CD8-positive, alpha-beta memory T cell (primary cell): ENCODE measurements at regions not wholly inside any gene's neighbourhood (a gene's known extent, or its start where the extent isn't known, plus 50 kb on each side); places are given as distances from the start of the nearest gene placed in this dataset.

Source experiments
- CTCF ChIA-PET: fragments of 350-600 bp; sonication (Branson Sonifier 250); formaldehyde crosslinking; loops from one replicate; lab custom pipeline; 2021; ENCODE audit warnings: antibody characterized with exemption; lab: Charles Lee
- POLR2A ChIA-PET: fragments of 350-600 bp; sonication (Branson Sonifier 250); formaldehyde crosslinking; loops from one replicate; lab custom pipeline; 2021; ENCODE audit warnings: antibody characterized with exemption; lab: Charles Lee
- DNase-seq, 5 donors: peaks; one replicate each; pipeline versions ENCODE4 v3.0.0 to v3.0.0-alpha.2; 2020 to 2022; ENCODE audit warnings: mixed read lengths in 1 of 5
- H3K27ac ChIP-seq: one replicate; pipeline ENCODE4 v1.7.0; 2013; ENCODE audit warnings: low read depth, mild to moderate bottlenecking, low read length, moderate library complexity
- H3K27me3 ChIP-seq: 2 replicates; pipeline ENCODE4 v1.7.0; 2013; ENCODE audit warnings: low read length, mild to moderate bottlenecking; ENCODE audit not compliant: insufficient read depth, poor library complexity, severe bottlenecking
- H3K36me3 ChIP-seq: 2 replicates; pipeline ENCODE4 v1.7.0; 2013; ENCODE audit warnings: mild to moderate bottlenecking, low read length, moderate library complexity; ENCODE audit not compliant: insufficient read depth
- H3K4me1 ChIP-seq: 2 replicates; pipeline ENCODE4 v1.7.0; 2013; ENCODE audit warnings: mild to moderate bottlenecking, low read length, moderate library complexity; ENCODE audit not compliant: insufficient read depth
- H3K4me3 ChIP-seq: 2 replicates; pipeline ENCODE4 v1.7.0; 2013; ENCODE audit warnings: mild to moderate bottlenecking, low read length
- H3K9me3 ChIP-seq: 2 replicates; pipeline ENCODE4 v1.7.0; 2013; ENCODE audit warnings: mild to moderate bottlenecking, low read length
- H3K27ac Mint-ChIP-seq, 8 donors: one replicate each; pipeline ENCODE4 v1.8.0; 2020 to 2021; ENCODE audit warnings: mixed read lengths in 8 of 8, mild to moderate bottlenecking in 6 of 8, inconsistent platforms in 3 of 8, moderate library complexity in 3 of 8
- H3K27me3 Mint-ChIP-seq, 2 donors: one replicate each; pipeline ENCODE4 v1.8.0; 2020 to 2021; ENCODE audit warnings: mixed read lengths in 2 of 2, mild to moderate bottlenecking in 1 of 2, moderate library complexity in 1 of 2
- H3K36me3 Mint-ChIP-seq, 3 donors: one replicate each; pipeline ENCODE4 v1.8.0; 2020 to 2021; ENCODE audit warnings: mixed read lengths in 3 of 3, inconsistent platforms in 1 of 3, mild to moderate bottlenecking in 1 of 3
- H3K4me1 Mint-ChIP-seq, 3 donors: one replicate each; pipeline ENCODE4 v1.8.0; 2020 to 2021; ENCODE audit warnings: mixed read lengths in 3 of 3, inconsistent platforms in 1 of 3, mild to moderate bottlenecking in 1 of 3
- H3K4me3 Mint-ChIP-seq, 7 donors: one replicate each; pipeline ENCODE4 v1.8.0; 2020 to 2021; ENCODE audit warnings: mixed read lengths in 7 of 7, mild to moderate bottlenecking in 6 of 7, moderate library complexity in 4 of 7, inconsistent platforms in 2 of 7
- H3K9me3 Mint-ChIP-seq, 5 donors: one replicate each; pipeline ENCODE4 v1.8.0; 2020 to 2022; ENCODE audit warnings: mixed read lengths in 5 of 5, mild to moderate bottlenecking in 3 of 5, moderate library complexity in 2 of 5, inconsistent platforms in 1 of 5

GRCh38 chr18:72041313-72042032, 502.7 kb downstream of the CBLN2 start:
- H3K4me1 Mint-ChIP-seq, result no peaks in the 10 kb centered on the region
- POLR2A ChIA-PET, result no interaction called here
- no peaks in the 10 kb centered on the region for H3K36me3 Mint-ChIP-seq

DNA sequence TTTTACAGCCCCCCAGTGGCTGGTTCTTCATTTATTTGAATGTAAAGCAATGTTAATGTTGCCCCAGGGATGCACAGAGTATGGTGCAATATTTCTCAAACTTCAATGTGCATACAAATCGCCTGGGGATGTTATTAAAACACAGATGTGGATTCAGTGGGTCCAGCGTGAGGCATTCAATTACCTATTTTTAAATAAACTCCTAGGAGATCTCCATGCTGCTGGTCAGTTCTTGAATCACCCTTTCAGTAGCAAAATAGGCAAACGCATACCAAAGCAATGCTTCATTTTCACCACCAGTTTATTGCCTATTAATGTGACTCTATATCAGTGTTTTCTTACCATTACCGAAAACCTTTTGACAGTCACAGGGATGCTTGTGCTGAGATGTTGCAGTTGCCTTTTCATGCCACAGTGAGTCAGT, 530.7 kb downstream of the CBLN2 start:
- H3K27ac ChIP-seq, result no peak overlapping the region
- Mint-ChIP-seq H3K36me3 (peaks cover 0 to 2% (median 0%) of the 10 kb centered on the region in 3 donors), H3K4me3 (no peak overlapping the region), H3K4me1 (no peaks in the 10 kb centered on the region), H3K9me3 (peaks cover 6 to 35% (median 17%) of the 10 kb centered on the region in 5 donors), H3K27me3 (no peaks in the 10 kb centered on the region), H3K27ac (no peak overlapping the region)
- POLR2A ChIA-PET, result no interaction called here
- no peak for DNase-seq
- H3K4me3 ChIP-seq, result no peak overlapping the region
- no peaks in the 10 kb centered on the region for H3K27me3 ChIP-seq
- H3K9me3 ChIP-seq, result no peaks in the 10 kb centered on the region
- CTCF ChIA-PET, result no interaction called here
- H3K4me1 ChIP-seq, result no peaks in the 10 kb centered on the region
- H3K36me3 ChIP-seq, result no peaks in the 10 kb centered on the region

More at GRCh38 chr18:72041313-72042032, 502.7 kb downstream of the CBLN2 start:
- H3K36me3 ChIP-seq, result no peaks in the 10 kb centered on the region
- no peaks in the 10 kb centered on the region for H3K27me3 Mint-ChIP-seq
- H3K9me3 ChIP-seq, result no peaks in the 10 kb centered on the region
- H3K4me1 ChIP-seq, result no peaks in the 10 kb centered on the region
- no peak overlapping the region for H3K4me3 ChIP-seq
- H3K27ac ChIP-seq, result no peak overlapping the region
- H3K4me3 Mint-ChIP-seq, result no peak overlapping the region
- H3K9me3 Mint-ChIP-seq, result peaks cover 3 to 33% (median 6%) of the 10 kb centered on the region in 5 donors
- CTCF ChIA-PET, result no interaction called here
- no peak overlapping the region for H3K27ac Mint-ChIP-seq
- H3K27me3 ChIP-seq, result no peaks in the 10 kb centered on the region
- DNase-seq, result no peak

DNA sequence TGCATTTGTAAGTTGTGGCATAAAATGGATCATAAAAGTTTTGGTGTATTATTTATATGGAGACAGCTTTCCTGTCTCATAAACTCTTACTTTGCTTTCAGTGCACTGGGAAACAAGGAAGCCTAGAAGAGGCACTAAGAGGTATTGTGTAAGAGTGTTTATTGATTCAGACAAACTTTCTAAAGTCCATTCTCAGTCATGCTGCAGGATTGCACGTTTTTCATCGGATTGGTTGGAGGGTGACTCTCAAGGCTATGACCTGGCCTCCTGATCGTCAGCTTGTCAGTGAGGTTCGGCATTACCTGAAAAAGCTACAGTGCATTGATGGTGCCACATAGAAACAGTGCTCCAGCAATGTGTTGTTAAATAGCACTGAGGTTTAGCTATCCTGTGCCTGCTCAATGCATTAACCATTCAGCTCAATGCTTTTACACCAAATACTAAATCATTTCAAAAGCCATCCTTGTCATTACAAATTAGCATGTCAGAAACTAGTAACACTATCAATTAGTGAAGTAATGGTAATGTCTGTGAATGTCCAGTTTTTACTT, 545.5 kb downstream of the CBLN2 start:
- Histone ChIP-seq H3K27ac (no peak overlapping the region), H3K36me3 (no peaks in the 10 kb centered on the region)
- POLR2A ChIA-PET, result no interaction called here

DNA sequence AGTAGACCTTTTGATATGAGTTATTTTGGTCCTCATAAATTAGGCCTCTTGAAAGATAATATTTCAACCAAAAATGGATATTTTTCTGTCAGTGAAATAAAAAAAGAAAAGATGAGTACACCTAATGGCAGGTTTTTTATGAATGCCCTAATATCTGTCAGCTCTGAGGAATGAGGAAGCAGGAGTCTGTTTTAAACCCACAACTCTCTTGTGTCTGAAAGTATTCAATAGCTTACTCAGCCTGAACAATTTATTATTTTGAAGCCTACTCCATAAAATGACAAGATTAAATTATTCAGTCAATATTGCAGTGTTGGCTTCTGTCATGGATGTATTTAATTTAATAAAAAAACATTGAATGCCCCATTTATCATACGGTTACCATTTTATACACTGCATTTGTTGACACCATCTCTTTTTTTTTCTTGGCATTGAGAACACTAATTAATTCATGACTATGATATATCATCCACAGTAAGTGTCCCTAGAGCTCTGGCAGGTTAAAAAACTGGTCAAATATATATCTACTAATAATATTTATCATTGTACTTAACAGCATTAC, 548.2 kb downstream of the CBLN2 start:
- peaks cover 5 to 34% (median 16%) of the 10 kb centered on the region in 5 donors for H3K9me3 Mint-ChIP-seq
- no peak overlapping the region for H3K4me3 Mint-ChIP-seq
- no peak overlapping the region for H3K27ac ChIP-seq
- no peak overlapping the region for H3K27ac Mint-ChIP-seq
- H3K9me3 ChIP-seq, result peaks cover 9% of the 10 kb centered on the region
- no peaks in the 10 kb centered on the region for H3K4me1 Mint-ChIP-seq
- H3K36me3 ChIP-seq, result no peaks in the 10 kb centered on the region
- no peaks in the 10 kb centered on the region for H3K27me3 Mint-ChIP-seq
- POLR2A ChIA-PET, result no interaction called here
- H3K4me1 ChIP-seq, result no peaks in the 10 kb centered on the region
- no peaks in the 10 kb centered on the region for H3K27me3 ChIP-seq
- DNase-seq, result no peak
- no peaks in the 10 kb centered on the region for H3K36me3 Mint-ChIP-seq
- no peak overlapping the region for H3K4me3 ChIP-seq
- CTCF ChIA-PET, result no interaction called here

More for the DNA sequence above, 545.5 kb downstream of the CBLN2 start:
- H3K9me3 ChIP-seq, result peaks cover 9% of the 10 kb centered on the region
- Mint-ChIP-seq H3K27ac (no peak overlapping the region), H3K27me3 (no peaks in the 10 kb centered on the region), H3K4me1 (no peaks in the 10 kb centered on the region), H3K4me3 (no peak overlapping the region), H3K9me3 (peaks cover 5 to 30% (median 12%) of the 10 kb centered on the region in 5 donors), H3K36me3 (no peaks in the 10 kb centered on the region)
- CTCF ChIA-PET, result no interaction called here
- no peak overlapping the region for H3K4me3 ChIP-seq
- no peak for DNase-seq
- H3K27me3 ChIP-seq, result no peaks in the 10 kb centered on the region
- no peaks in the 10 kb centered on the region for H3K4me1 ChIP-seq

- no peaks in the 10 kb centered on the region for H3K36me3 Mint-ChIP-seq
- H3K4me1 Mint-ChIP-seq, result no peaks in the 10 kb centered on the region
- DNase-seq, result no peak
- Histone ChIP-seq H3K4me3 (no peak overlapping the region), H3K4me1 (no peaks in the 10 kb centered on the region), H3K27me3 (no peaks in the 10 kb centered on the region), H3K9me3 (peaks cover 9% of the 10 kb centered on the region), H3K36me3 (no peaks in the 10 kb centered on the region), H3K27ac (no peak overlapping the region)
- ChIA-PET POLR2A (no interaction called here), CTCF (no interaction called here)
- H3K4me3 Mint-ChIP-seq, result no peak overlapping the region
- no peaks in the 10 kb centered on the region for H3K27me3 Mint-ChIP-seq
- H3K27ac Mint-ChIP-seq, result no peak overlapping the region
- H3K9me3 Mint-ChIP-seq, result peaks cover 5 to 19% (median 15%) of the 10 kb centered on the region in 5 donors
These were observed 549.9 kb downstream of the CBLN2 start for GRCh38 chr18:71994273-71994672.

DNA sequence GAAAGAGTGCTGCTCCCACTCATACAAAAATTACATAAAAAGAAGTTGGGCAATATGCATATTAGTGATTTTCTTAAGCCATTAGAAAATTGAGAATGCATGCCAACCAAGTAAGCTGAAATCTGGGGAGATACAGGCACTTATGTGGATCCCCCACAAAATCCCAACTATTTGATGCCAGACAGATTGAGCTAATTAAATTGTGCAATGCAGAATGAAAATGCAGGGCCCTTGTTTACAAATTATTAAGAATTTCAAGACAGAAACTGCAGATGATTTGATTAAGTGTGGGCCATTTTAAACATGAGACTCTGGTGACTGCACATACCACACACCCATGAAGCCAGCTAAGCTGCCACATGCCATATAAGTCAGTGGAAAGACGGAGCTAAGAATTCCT, 554.5 kb downstream of the CBLN2 start:
- DNase-seq, result no peak
- peaks cover 8 to 20% (median 13%) of the 10 kb centered on the region in 5 donors for H3K9me3 Mint-ChIP-seq
- no peaks in the 10 kb centered on the region for H3K27me3 Mint-ChIP-seq
- H3K4me1 Mint-ChIP-seq, result no peaks in the 10 kb centered on the region
- no peaks in the 10 kb centered on the region for H3K27me3 ChIP-seq
- CTCF ChIA-PET, result no interaction called here
- H3K9me3 ChIP-seq, result no peaks in the 10 kb centered on the region
- POLR2A ChIA-PET, result no interaction called here
- no peaks in the 10 kb centered on the region for H3K36me3 ChIP-seq
- no peaks in the 10 kb centered on the region for H3K36me3 Mint-ChIP-seq
- H3K27ac ChIP-seq, result no peak overlapping the region
- H3K4me3 ChIP-seq, result no peak overlapping the region
- no peaks in the 10 kb centered on the region for H3K4me1 ChIP-seq
- no peak overlapping the region for H3K4me3 Mint-ChIP-seq
- H3K27ac Mint-ChIP-seq, result no peak overlapping the region

DNA sequence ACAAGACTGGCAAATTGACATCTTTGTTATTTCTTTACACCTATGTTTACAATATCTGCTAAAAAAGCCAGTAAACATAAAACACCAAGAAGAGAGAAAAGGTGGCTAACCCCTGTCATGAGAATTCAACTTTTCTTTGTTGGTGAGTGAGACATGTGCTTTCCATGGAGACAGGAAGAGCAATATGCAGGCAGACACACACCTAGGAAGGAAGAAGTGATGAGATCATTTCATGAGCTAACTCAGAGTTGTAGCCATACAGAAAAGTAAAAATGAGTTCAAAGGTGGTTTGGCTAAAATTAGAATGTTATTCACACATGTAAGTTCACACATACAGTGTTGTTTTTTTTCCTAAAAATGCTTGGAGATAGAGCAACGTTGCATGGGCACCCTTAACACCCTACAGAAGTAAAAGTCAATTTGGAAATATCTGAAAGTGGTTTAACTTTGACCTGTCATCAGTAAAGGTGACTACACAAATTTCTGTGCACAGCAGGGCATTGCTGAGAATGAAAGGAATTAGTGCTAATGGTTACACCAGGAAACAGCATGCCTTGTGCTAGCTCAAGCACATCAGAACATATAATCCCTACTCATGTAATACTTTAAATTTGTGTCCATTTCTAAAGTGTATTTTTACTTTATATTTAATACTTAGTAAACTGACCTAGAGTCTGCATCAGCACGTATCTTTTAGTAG, 557.6 kb downstream of the CBLN2 start:
- H3K27me3 Mint-ChIP-seq, result no peaks in the 10 kb centered on the region
- peaks cover 5 to 35% (median 16%) of the 10 kb centered on the region in 5 donors for H3K9me3 Mint-ChIP-seq
- no peak for DNase-seq
- no peaks in the 10 kb centered on the region for H3K4me1 Mint-ChIP-seq
- no peak overlapping the region for H3K27ac Mint-ChIP-seq
- H3K4me3 Mint-ChIP-seq, result no peak overlapping the region
- H3K36me3 Mint-ChIP-seq, result no peaks in the 10 kb centered on the region
- Histone ChIP-seq H3K9me3 (no peaks in the 10 kb centered on the region), H3K27ac (no peak overlapping the region), H3K4me1 (no peaks in the 10 kb centered on the region), H3K27me3 (no peaks in the 10 kb centered on the region), H3K4me3 (no peak overlapping the region), H3K36me3 (no peaks in the 10 kb centered on the region)
- POLR2A ChIA-PET, result no interaction called here
- CTCF ChIA-PET, result no interaction called here

GRCh38 chr18:71976744-71977143, 567.4 kb downstream of the CBLN2 start:
- ChIA-PET POLR2A (no interaction called here), CTCF (no interaction called here)
- no peaks in the 10 kb centered on the region for H3K9me3 ChIP-seq
- H3K27me3 ChIP-seq, result no peaks in the 10 kb centered on the region
- no peak overlapping the region for H3K4me3 Mint-ChIP-seq
- H3K27ac Mint-ChIP-seq, result no peak overlapping the region
- no peaks in the 10 kb centered on the region for H3K4me1 Mint-ChIP-seq
- no peaks in the 10 kb centered on the region for H3K4me1 ChIP-seq
- no peaks in the 10 kb centered on the region for H3K36me3 ChIP-seq
- H3K27ac ChIP-seq, result no peak overlapping the region
- no peaks in the 10 kb centered on the region for H3K36me3 Mint-ChIP-seq
- H3K4me3 ChIP-seq, result no peak overlapping the region
- peaks cover 3 to 24% (median 10%) of the 10 kb centered on the region in 5 donors for H3K9me3 Mint-ChIP-seq
- no peak for DNase-seq
- H3K27me3 Mint-ChIP-seq, result no peaks in the 10 kb centered on the region
